Spinal cord (tissue), 9 donors: ENCODE measurements at regions not wholly inside any gene's neighbourhood (a gene's known extent, or its start where the extent isn't known, plus 50 kb on each side); places are given as distances from the start of the nearest gene placed in this dataset.
"Not testable (repeated sequence)": the region's sequence is repeated elsewhere in the genome, so short reads cannot be mapped to it uniquely, and the experiment has no call there.

ENCODE experiments used
- DNase-seq, 6 donors: peaks; one replicate each; pipeline versions ENCODE4 v3.0.0 to v3.0.0-alpha.2; 2013 to 2015; ENCODE audit warnings: low spot score in 6 of 6, low read depth in 4 of 6
- H3K27ac ChIP-seq: one replicate; pipeline ENCODE4 v1.5.1; 2013; ENCODE audit warnings: low read depth, low read length, control low read depth
- H3K27me3 ChIP-seq: one replicate; pipeline ENCODE4 v1.6.1; 2013; ENCODE audit warnings: low read length; ENCODE audit not compliant: control insufficient read depth, insufficient read depth
- H3K36me3 ChIP-seq: one replicate; pipeline ENCODE4 v1.6.1; 2013; ENCODE audit warnings: low read length; ENCODE audit not compliant: control insufficient read depth, insufficient read depth
- H3K4me1 ChIP-seq: one replicate; pipeline ENCODE4 v1.6.1; 2013; ENCODE audit warnings: low read length; ENCODE audit not compliant: control insufficient read depth, insufficient read depth
- H3K4me3 ChIP-seq: one replicate; pipeline ENCODE4 v1.5.1; 2013; ENCODE audit warnings: low read depth, low read length, control low read depth
- H3K9me3 ChIP-seq: one replicate; pipeline ENCODE4 v1.6.1; 2013; ENCODE audit warnings: low read length; ENCODE audit not compliant: control insufficient read depth, insufficient read depth
- WGBS: methylation state at CpG from one replicate; pipeline ENCODE4 v1.1.5; 2013; ENCODE audit warnings: missing lambda C conversion rate; ENCODE audit not compliant: insufficient coverage; 5-methylcytosine and 5-hydroxymethylcytosine counted together
- donor health status: healthy.

- WGBS, result 90% methylated on average over 2 of the region's 6 CpGs
- no peaks in the 10 kb centered on the region for H3K27me3 ChIP-seq
- H3K36me3 ChIP-seq, result no peaks in the 10 kb centered on the region
- no peak overlapping the region for H3K27ac ChIP-seq
- no peak overlapping the region for H3K4me3 ChIP-seq
- no peak for DNase-seq
- peaks cover 1% of the 10 kb centered on the region for H3K9me3 ChIP-seq
- H3K4me1 ChIP-seq, result no peaks in the 10 kb centered on the region
Measured at GRCh38 chr18:56493531-56493930, 144.9 kb downstream of the TXNL1 start.

GRCh38 chr18:56492136-56492535 is 146.3 kb downstream of the TXNL1 start:
- no peak overlapping the region for H3K4me3 ChIP-seq
- H3K27ac ChIP-seq, result no peak overlapping the region
- no peaks in the 10 kb centered on the region for H3K4me1 ChIP-seq
- H3K9me3 ChIP-seq, result peaks cover 1% of the 10 kb centered on the region
- H3K36me3 ChIP-seq, result no peaks in the 10 kb centered on the region
- DNase-seq, result no peak
- no peaks in the 10 kb centered on the region for H3K27me3 ChIP-seq

- no peaks in the 10 kb centered on the region for H3K4me1 ChIP-seq
- no peaks in the 10 kb centered on the region for H3K27me3 ChIP-seq
- 100% methylated on average over 1 of the region's 4 CpGs for WGBS
- H3K4me3 ChIP-seq, result no peak overlapping the region
- no peaks in the 10 kb centered on the region for H3K36me3 ChIP-seq
- H3K9me3 ChIP-seq, result no peaks in the 10 kb centered on the region
- no peak overlapping the region for H3K27ac ChIP-seq
- no peak for DNase-seq
Measured at GRCh38 chr18:56490942-56491341, 147.4 kb downstream of the TXNL1 start.

- no peaks in the 10 kb centered on the region for H3K27me3 ChIP-seq
- H3K4me3 ChIP-seq, result no peak overlapping the region
- 87% methylated on average over 5 of the region's 5 CpGs for WGBS
- H3K9me3 ChIP-seq, result no peaks in the 10 kb centered on the region
- H3K27ac ChIP-seq, result no peak overlapping the region
- DNase-seq, result no peak
- no peaks in the 10 kb centered on the region for H3K36me3 ChIP-seq
- no peaks in the 10 kb centered on the region for H3K4me1 ChIP-seq
Measured at GRCh38 chr18:56489893-56490292, 148.5 kb downstream of the TXNL1 start.

DNA sequence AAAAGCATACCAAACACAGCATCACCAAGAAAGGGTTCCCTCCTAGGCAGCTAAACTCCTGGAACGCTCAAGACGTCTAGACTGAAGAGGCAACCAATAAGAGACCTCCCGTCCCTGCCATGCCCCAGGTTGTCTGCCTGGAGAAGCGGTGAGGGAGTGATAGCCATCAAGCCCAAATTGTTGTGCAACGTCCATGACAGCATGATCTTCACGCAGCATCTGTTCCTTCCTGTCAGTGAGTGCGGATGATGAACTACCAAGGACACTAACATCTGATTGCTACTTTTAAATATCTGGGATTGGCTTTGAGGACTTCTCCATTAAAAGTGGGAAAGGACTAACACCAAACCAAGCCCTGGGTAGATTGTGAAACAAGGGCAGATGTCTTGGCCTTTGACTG is 149.7 kb downstream of the TXNL1 start:
- Histone ChIP-seq H3K36me3 (no peaks in the 10 kb centered on the region), H3K4me1 (no peaks in the 10 kb centered on the region), H3K27me3 (no peaks in the 10 kb centered on the region), H3K9me3 (no peaks in the 10 kb centered on the region), H3K4me3 (no peak overlapping the region), H3K27ac (no peak overlapping the region)
- WGBS, result 92% methylated on average over 6 of the region's 7 CpGs
- DNase-seq, result no peak

DNA sequence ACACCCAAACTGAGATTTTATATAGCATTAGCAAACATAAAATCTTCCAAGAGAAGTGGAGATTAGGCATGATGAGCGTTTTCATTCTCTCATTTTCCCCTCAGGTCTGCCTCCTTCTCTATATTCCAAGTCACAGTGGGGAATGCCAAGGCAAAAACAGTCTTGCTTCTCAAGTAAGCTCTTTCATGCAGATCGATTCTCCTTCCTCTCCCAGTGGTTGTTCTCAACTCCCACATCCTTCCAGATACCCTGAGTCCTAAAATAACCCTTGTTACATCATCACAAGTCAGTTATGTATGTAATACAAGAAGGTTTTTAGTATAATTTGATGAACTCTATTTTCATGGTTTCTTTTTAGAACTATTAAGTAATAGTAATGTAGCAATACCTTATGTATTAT is 150.6 kb downstream of the TXNL1 start:
- no peak overlapping the region for H3K27ac ChIP-seq
- no CpG with 5 or more reads among the region's 2 CpGs for WGBS

GRCh38 chr18:56483386-56483785 is 155.0 kb downstream of the TXNL1 start:
- H3K9me3 ChIP-seq, result no peaks in the 10 kb centered on the region
- DNase-seq, result peak in 1 of 6 donors; percentile 31

More for the DNA sequence above, 150.6 kb downstream of the TXNL1 start:
- peak in 1 of 6 donors; percentile 65 for DNase-seq
- Histone ChIP-seq H3K9me3 (no peaks in the 10 kb centered on the region), H3K4me1 (no peaks in the 10 kb centered on the region), H3K4me3 (no peak overlapping the region), H3K27me3 (no peaks in the 10 kb centered on the region), H3K36me3 (no peaks in the 10 kb centered on the region)

DNA sequence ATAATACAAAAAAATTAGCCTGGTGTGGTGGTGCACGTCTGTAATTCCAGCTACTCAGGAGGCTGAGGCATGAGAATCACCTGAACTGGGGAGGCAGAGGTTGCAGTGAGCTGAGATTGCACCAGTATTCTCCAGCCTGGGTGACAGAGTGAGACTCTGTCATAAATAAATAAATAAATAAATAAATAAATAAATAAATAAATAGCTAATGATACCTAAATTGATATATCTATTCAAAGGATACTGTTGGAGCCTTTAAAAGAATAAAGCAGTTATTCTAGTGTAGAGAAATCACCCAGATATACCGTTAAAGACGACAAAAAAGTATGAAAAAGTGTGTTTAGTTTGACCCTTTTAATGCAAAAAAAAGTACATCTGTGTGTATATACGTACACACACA is 155.6 kb downstream of the TXNL1 start:
- not testable (repeated sequence) for H3K36me3 ChIP-seq, H3K4me1 ChIP-seq, H3K27me3 ChIP-seq, H3K4me3 ChIP-seq, H3K9me3 ChIP-seq, H3K27ac ChIP-seq, DNase-seq
- WGBS, result no CpG with 5 or more reads among the region's 4 CpGs

More at GRCh38 chr18:56483386-56483785, 155.0 kb downstream of the TXNL1 start:
- H3K27ac ChIP-seq, result no peak overlapping the region
- no peaks in the 10 kb centered on the region for H3K36me3 ChIP-seq
- H3K4me3 ChIP-seq, result no peak overlapping the region
- H3K27me3 ChIP-seq, result no peaks in the 10 kb centered on the region
- 40% methylated on average over 2 of the region's 2 CpGs for WGBS
- H3K4me1 ChIP-seq, result no peaks in the 10 kb centered on the region

DNA sequence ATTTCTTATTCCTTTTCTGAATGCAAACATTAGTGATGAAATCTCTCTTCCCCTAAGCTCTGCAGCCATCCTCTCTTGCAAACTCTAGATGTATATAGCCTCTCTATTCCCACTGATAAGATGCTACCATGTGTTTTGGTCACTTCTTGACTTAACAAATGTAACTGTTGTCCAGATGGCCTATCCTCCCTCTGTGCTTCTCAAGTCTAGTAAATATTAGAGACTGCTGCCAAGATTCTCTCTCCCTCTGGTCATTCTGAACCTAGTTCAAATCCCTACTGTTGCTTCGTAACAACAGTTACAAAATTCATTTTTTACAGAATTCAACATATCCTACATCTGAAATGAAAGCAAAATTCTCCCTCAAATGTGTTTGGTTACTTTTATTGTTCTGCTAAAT is 156.6 kb downstream of the TXNL1 start:
- Histone ChIP-seq H3K36me3 (no peaks in the 10 kb centered on the region), H3K9me3 (no peaks in the 10 kb centered on the region), H3K27me3 (no peaks in the 10 kb centered on the region), H3K4me1 (no peaks in the 10 kb centered on the region), H3K27ac (no peak overlapping the region), H3K4me3 (no peak overlapping the region)
- no peak for DNase-seq
- WGBS, result no CpG with 5 or more reads among the region's 1 CpG

DNA sequence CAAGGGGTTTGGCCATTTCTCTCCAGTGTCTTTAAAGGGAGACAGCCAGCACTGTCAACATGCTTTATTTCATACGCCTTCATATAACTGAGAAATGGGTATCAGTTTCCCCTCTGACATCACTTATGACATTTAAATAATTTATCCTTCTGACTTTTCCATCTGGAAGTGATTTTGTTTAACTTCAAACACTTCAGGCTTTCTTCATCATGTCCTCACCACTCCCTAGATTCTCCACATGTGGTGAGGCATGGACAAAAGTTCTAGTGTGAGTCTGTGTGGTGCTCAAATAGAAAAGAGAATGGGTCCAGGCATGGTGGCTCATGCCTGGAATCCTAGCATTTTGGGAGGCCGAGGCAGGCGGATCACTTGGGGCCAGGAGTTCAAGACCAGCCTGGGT is 158.6 kb downstream of the TXNL1 start:
- Histone ChIP-seq H3K9me3 (no peaks in the 10 kb centered on the region), H3K4me1 (no peaks in the 10 kb centered on the region), H3K4me3 (no peak overlapping the region), H3K27me3 (no peaks in the 10 kb centered on the region), H3K36me3 (no peaks in the 10 kb centered on the region), H3K27ac (no peak overlapping the region)
- WGBS, result 83% methylated on average over 1 of the region's 3 CpGs
- DNase-seq, result no peak
